Astrocyte of the spinal cord (primary cell): ENCODE measurements at regions not wholly inside any gene's neighbourhood (a gene's known extent, or its start where the extent isn't known, plus 50 kb on each side); places are given as distances from the start of the nearest gene placed in this dataset.

Experiments used
- DNase-seq: peaks from one replicate; pipeline ENCODE4 v3.0.0; 2011; ENCODE audit warnings: low read depth, low spot score
- H3K4me3 ChIP-seq: 2 replicates; pipeline ENCODE4 v1.5.1; 2011; ENCODE audit warnings: low read depth, mild to moderate bottlenecking, low read length, moderate library complexity
- in situ Hi-C: cut with HindIII; loops from 2 replicates; pipeline ENCODE4 v1.10.0; 2017; ENCODE audit warnings: low sequenced_read_pairs
- TF ChIP-seq, protein P1 (sequence below): IDR thresholded peaks from 2 replicates; pipeline ENCODE4 v1.5.1; 2012; ENCODE audit warnings: low read depth, mild to moderate bottlenecking, low read length, inconsistent platforms

DNA sequence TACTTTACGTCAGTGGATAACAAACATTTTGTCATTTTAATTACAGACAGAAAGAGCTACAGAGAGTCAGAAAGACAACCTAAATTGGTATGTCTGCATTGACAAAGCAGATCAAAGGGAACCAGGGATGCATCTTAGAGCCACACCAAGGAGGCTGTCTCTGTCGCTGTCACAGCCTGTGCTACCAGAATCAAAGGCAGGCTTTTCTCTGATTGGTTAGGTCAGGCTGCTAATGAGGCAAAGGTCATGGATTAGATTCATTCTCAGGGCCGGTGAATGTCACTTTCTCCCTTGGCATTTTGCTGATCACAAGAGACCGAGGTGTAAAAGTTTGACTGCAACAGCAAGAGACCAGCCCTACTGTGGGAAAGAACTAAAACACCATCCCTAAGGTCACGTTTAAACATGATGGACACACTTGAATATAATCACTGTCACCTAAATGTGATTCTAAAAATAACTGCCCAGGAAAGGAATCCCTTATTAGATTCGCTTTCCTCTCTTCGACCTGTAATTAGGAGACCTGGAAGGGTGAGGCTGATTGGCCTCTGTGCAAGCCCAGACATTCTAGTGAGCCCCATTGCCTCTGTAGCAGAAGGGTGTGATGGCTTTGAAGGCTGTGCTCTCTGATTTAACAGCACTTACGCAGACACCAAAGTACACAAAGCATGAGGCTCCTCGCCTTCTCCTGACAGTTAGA is 314.4 kb upstream of the NBEA start:
- no peak for DNase-seq
- in situ Hi-C loops = no loop called here
- no peak overlapping the region for H3K4me3 ChIP-seq
- TF ChIP-seq, protein P1, sequence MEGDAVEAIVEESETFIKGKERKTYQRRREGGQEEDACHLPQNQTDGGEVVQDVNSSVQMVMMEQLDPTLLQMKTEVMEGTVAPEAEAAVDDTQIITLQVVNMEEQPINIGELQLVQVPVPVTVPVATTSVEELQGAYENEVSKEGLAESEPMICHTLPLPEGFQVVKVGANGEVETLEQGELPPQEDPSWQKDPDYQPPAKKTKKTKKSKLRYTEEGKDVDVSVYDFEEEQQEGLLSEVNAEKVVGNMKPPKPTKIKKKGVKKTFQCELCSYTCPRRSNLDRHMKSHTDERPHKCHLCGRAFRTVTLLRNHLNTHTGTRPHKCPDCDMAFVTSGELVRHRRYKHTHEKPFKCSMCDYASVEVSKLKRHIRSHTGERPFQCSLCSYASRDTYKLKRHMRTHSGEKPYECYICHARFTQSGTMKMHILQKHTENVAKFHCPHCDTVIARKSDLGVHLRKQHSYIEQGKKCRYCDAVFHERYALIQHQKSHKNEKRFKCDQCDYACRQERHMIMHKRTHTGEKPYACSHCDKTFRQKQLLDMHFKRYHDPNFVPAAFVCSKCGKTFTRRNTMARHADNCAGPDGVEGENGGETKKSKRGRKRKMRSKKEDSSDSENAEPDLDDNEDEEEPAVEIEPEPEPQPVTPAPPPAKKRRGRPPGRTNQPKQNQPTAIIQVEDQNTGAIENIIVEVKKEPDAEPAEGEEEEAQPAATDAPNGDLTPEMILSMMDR = no peak

DNA sequence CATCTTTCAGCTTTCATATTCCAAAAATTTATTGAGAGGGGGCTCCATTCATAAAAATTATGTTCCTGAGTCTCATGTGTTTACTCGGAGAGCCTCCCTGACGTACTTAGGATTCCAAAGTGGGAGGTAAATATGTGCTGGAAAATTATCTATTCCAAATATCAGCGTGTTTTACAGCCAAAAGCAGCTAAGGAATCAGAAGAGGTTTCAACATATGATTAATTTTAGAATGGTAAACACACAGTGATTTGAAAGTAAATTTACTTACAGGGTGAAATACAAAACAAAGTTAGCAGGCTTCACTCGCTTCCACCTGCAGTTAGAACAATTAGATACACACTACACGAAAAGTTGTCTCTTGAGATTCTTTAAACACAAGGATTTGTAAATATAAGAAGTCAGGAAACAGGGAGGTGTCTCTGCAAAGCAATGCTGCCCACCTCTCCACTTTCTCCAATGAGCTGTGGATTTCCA is 313.8 kb upstream of the NBEA start:
- in situ Hi-C loops = no loop called here
- TF ChIP-seq, protein P1 = no peak
- DNase-seq = no peak
- no peak overlapping the region for H3K4me3 ChIP-seq

DNA sequence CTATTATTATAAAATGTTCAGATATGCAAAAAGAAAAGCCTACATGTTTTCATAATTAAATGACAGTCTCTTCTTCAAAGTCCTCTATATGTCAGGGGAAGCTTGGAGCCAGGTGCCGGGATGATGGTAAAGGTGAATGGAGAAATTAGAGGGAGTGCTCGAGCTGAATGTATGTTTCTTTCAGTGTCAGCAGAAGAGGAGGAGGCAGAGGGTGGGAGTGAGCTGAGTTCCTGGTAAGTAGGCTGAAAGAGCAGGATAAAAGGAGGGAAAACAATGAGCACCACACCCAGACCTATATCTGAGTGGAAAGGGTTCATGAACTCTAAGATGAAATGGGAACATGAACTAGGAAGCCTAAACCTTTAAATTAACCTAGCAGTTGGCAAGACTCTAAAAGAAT is 307.6 kb upstream of the NBEA start:
- H3K4me3 ChIP-seq = no peak overlapping the region
- TF ChIP-seq, protein P1 = no peak
- no peak for DNase-seq
- in situ Hi-C loops = no loop called here

DNA sequence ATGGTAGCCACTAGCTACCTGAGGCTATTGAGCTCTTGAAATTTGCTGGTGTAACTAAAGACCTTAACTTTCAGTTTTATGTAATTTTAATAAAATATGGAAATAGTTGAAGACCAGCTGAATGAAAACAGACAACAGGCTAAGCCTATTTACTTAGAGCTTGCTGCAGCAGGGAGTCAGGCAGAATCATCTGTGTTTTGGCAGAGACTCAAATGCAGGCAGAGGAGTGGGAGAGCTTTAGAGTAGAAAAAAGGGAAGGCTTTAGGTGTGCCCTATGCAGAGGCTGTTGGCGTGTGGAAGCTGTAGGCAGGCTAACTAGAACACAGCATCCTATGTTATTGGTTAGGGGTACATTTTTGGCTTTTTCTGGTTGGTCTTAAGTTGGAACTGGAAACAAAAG is 304.9 kb upstream of the NBEA start:
- in situ Hi-C loops = no loop called here
- TF ChIP-seq, protein P1 = no peak
- DNase-seq = no peak
- no peak overlapping the region for H3K4me3 ChIP-seq

DNA sequence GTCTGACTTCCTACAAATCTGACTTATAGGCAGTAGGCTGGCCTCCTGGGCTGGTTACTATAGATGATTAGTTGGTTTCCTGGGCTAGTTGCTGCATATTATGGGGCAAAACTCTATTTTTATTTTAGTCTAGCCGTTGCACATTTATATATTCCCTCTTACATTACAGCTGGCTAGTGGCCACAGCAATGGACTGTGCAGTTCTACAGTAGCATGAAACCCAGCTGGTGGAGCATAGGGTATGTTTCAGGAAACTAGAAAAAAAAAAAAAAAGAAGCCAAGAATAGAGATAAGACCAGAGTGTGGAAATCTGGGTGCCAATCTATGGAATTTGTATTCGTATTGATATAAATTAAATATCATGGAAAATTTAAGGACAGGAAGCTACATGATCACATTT is 304.4 kb upstream of the NBEA start:
- no peak for DNase-seq
- in situ Hi-C loops = no loop called here
- TF ChIP-seq, protein P1 = no peak
- no peak overlapping the region for H3K4me3 ChIP-seq

DNA sequence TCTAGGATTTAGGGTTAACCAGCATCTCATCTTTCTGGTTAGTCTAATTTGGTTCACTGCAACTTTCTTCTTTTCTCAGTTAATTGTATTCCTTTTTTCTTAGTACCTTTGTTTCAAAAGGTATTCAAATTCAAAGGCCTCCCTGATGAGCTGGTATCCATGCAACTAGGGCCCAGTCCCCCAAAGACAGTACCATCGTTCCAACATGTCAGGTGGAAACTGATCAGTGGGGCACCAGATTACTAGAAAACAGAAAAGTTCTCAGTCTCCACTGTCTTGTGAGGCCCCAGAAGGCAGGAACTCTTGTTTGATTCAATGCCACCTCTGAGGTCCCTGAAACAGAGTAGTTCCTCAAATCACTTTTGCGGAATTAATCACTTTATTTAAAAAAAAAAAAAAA is 303.2 kb upstream of the NBEA start:
- TF ChIP-seq, protein P1 = no peak
- no peak for DNase-seq
- in situ Hi-C loops = no loop called here
- no peak overlapping the region for H3K4me3 ChIP-seq
